Ovary (tissue), 3 donors: ENCODE measurements at regions not wholly inside any gene's neighbourhood (a gene's known extent, or its start where the extent isn't known, plus 50 kb on each side); places are given as distances from the start of the nearest gene placed in this dataset.

Experiments used
- CTCF ChIP-seq, 3 donors: fragments of 450-650 bp in 2 of 3; fragments of 200-600 bp in 1 of 3; IDR thresholded peaks; one replicate each; pipeline versions ENCODE4 v1.5.1 to v1.8.0; 2016 to 2022; ENCODE audit warnings: antibody characterized with exemption in 3 of 3, mild to moderate bottlenecking in 1 of 3
- EP300 ChIP-seq: sonication (generic); formaldehyde crosslinking; IDR thresholded peaks from one replicate; pipeline ENCODE4 v1.6.1; 2017; ENCODE audit warnings: antibody characterized with exemption
- POLR2A ChIP-seq: fragments of 450-650 bp; IDR thresholded peaks from one replicate; pipeline ENCODE4 v1.6.1; 2017; ENCODE audit warnings: antibody characterized with exemption, mild to moderate bottlenecking, moderate library complexity
- donor health status: DM: no; HTN: no; CAD: no.

DNA sequence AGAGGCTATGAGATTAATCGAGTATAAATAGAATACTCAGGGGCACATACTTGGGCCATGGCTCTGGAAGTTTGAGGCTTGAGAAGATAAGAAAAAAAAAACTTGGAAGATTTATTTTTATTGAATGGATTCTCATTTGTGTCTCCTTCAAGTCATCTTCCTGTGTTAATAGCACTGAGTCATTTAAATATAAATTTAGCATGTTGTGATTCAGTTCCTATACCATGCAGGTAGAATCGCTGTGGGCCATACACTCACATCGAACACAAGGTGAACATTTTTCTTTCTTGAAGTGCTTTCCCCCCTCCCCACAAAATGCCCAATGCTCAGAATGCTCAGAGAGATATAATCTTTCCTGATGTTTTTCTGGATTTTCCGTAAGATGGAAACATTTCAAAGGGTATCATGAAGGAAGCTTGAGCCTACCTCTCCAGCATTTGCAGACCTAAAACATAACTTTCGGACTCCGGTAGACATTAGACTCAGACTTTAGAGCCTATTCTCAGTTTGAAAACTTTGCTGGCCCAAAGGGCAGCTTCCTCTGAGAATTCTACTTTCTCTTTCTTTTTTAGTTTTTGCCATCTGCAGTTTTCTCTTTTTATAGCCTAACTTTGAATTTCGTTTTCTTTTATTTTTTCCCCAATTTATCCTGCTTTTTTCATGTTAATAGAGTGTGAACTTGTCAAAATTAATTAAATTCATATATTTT is 737.6 kb upstream of the NUDT12 start:
- no peak for TF ChIP-seq POLR2A
- no peak for TF ChIP-seq EP300
- TF ChIP-seq CTCF (IDR thresholded peaks at IDR 0.05): no peak
